NCI-H2029 treated with DMSO at 0.1 percent for 48 hours (cell line): ENCODE measurements at regions not wholly inside any gene's neighbourhood (a gene's known extent, or its start where the extent isn't known, plus 50 kb on each side); places are given as distances from the start of the nearest gene placed in this dataset.

ENCODE experiments used
- DNase-seq: peaks from one replicate; lab custom pipeline; 2025; lab: John Stamatoyannopoulos, UW

DNA sequence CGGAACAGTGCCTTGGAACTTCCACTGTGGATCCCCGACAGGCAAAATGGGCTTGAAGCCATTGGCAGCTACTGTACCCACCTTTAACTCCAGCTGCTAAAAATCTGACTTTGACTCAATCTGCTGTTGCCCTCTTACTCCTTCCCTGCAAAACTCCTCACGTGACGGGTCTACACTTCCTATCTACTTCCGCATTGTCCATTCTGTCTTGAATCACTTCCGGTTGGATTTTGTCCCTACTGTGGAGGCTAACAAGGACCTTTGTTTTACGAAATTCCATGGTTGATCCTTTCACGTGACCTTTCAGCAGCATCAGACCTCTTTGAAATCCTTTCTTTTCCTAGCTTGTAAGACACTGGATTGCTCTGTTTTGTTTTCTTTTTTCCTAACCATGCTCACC, 268.4 kb downstream of the PRDM2 start:
- DNase-seq = no peak

DNA sequence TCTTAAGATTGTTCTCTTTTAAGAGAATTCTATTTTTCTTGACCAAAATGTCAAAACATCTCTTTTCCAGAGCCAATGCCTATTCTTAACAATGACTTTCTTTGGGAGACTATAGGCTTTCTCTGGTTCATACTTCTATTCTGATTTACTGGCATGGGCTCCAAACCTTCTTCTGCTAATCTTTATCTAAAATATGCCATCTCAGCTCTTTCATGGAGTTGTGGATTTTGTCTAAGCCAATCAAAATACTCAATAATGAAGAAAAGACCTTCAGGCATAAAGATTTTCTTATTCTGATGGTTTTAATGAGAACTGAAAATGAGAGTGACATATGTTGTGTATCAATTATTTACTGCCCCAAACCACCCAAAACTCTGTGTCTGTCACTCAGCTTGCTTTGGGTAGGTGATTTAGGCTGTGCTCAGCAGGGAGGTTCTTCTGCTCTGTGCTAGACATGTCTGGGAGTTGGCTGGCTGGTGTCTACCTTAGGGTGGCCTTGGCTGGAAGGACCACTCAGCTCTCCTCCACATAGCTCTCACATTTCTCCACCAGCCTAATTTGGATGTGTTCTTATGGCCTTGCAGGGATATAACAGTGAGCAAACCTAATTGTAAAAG, 270.8 kb downstream of the PRDM2 start:
- no peak for DNase-seq

DNA sequence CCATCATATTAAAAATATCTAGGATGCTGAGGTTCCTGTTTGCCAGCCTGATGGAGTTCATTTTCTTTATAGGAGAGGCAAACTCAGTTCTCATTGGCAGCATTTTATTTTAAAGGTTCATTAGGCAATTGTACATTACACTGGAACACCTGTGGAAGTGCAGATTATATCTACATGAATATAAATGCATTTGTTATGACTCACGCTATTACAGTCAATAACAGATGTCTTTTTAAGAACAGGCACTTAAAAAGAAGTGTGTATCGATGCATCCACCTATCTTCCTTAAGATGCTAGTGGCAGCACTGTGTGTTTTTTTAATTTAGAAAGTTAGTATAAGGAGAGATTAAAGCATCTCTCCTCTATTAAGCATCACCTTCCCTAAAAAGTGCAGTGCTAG, 276.5 kb downstream of the PRDM2 start:
- no peak for DNase-seq

DNA sequence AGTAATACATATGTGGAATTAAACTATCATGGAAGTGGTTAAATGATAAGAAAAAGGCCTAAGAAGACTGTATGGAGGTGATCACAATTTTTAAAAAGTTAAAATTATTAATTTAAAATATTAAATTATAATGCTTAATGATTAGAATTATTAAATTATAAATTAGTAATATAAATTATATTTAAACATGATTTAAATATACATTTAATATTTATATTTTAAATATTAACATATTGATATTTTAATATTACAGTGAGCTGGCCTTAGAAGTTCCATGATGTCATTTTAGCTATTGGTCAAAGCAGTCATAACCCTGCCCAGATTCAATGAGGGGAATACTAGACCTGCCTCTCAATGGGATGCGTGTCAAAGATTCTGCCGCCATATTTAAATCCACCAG, 281.2 kb downstream of the PRDM2 start:
- no peak for DNase-seq

DNA sequence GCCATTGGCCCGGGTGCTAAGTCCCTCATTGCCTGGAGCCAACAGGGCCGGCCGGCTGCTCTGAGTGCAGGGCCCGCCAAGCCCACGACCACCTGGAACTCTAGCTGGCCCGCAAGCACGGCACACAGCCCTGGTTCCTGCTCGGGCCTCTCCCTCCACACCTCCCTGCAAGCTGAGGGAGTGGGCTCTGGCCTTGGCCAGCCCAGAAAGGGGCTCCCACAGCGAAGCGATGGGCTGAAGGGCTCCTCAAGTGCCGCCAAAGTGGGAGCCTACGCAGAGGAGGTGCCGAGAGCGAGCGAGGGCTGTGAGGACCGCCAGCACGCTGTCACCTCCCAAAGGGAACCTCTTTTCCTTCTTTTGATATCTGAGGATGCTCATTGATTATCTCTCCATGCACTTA, 283.4 kb downstream of the PRDM2 start:
- no peak for DNase-seq

DNA sequence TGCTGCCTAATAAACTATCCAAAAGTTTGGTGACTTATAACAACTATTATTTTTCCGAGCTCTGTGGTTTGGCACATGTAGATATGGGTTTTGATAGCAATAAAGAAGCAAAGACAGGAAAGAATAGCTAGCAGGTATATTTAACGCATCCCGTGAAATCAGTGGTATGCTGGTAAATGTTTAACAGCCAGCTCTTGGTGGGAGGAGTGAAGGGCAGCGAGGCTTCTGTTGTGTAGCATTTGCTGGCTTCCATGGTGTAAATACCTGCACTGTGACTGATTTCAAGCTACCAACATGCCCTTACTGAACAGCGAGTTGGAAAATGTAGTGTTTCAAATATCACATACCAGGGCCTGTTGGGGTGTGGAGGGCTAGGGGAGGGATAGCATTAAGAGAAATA, 291.0 kb downstream of the PRDM2 start:
- no peak for DNase-seq

DNA sequence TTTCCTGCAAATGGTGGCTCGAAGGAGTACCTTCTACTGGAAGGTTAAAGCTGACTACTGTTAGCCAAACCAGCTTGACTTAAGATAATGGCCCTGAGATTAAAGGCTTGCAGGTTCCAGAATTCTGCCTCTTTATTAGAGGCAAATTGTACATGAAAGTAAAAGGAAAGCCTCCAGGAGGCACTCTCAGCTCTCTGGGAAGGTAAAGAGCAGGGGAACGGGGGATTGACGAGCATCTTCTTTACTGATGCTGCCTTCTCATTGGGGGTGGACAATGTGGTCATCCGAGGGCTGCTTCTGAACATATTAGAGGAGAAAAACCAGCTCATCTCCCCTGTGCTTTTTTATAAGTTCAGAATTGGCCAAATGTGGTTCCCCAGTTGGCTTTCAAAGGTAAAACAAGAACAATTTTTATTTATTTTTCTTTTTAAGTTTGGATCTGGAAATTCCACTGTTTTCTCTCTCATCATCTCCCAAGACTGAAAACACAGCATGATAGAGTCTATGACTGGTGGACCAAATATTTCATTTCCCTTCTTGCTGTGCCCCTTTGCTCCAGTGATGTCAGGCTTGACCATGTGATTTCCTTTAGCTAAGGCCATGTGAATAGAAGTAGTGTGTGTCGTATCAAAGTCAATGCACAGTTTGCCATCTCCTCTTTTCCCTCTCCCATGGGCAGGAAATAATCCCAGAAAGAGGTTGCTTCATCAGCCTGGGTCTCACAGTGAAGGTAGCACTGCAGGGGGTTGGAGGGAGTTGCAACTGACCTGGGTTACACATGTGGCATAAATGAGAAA, 292.7 kb downstream of the PRDM2 start:
- no peak for DNase-seq

DNA sequence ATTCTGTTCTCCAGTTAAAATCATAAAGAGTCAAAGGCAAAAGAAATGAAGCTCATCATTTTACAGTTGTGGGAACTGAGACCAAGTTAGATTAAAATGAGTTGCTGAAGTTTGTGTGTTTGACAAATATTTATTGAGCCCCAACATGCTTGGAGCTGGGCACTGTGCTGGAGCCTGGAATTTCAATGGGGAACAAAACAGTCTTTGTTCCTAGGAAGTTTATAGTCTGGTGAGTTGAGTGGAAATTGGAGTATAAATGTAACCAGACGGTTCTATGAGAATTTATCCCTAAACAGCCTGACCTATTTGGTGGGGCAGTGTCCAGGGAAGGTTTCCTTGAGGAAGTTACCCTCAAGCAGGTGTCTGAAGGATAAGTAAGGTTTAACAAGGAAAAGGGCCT, 294.4 kb downstream of the PRDM2 start:
- DNase-seq = no peak

DNA sequence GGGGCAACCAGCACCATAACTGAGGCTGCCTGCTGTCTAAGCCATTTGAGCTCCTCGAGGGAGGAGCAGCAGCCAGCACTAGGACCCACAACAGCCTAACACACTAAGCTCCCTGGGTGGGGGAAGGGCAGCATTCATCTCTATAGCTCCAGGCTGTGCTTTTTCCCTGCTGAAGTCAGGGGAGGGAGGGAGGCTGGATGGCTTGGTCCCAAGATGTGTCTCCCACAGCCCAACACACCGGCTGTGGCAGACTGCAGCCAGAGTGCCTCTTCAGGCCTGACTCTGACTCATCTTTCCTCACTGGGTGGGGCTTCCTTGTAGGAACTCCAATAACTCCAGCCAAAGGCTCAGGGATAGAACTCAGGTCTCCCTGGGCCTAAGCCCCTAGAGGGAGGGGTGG, 296.3 kb downstream of the PRDM2 start:
- DNase-seq = no peak

DNA sequence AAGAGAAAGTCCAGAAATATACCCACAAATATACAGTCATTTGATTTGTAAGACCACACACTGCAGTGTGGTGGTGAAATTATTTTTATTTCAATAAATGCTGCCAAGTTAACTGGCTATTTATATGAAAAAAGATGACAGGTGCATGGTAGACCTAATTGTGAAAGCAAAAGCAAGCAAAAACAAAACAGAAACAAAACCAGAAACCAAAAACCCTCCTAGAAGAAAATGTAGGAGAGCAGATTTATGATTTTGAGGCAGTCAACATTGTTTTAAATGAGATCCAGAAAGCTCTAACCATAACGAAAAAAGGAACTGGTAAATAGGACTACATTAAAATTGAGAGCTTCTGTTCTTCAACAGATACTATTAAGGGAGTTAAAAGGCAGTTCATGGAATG, 303.6 kb downstream of the PRDM2 start:
- no peak for DNase-seq

DNA sequence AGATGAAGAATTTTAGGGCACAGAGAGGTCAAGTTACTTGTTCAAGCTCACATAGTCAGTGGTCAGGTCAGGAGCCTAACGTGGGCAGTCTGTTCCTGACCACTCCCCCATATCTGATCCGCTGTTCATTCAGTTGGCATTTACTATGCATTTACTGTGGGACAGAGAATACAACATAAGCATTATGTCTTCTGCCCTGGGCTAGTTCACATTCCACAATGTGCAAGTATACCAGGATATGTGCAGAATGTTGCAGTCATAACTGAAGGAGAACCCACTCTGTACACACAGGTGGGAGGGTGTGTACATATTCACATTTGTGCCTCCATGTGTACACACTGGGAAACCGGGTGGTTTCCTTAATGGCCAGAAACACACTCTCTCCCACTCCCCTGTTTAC, 309.6 kb downstream of the PRDM2 start:
- DNase-seq = no peak

DNA sequence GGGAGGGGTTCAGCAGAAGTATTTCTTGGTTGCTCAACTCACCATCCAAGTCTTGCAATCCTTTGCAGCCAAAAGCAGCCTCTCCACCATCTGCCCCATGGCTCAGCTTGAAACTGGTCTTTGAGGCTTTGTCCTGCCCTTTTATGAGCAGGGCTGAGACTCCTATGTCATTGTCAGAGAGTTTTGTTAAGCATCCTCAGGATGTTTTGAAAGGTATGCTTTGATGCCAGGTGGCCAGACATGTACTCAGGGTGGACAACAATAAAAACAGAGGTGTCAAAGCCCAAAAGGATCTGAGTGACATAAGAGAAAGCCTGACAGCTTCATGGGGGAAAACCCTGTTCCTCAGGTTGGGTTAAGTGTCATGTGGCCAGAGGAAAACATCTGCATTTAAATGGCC, 310.5 kb downstream of the PRDM2 start:
- DNase-seq = no peak

DNA sequence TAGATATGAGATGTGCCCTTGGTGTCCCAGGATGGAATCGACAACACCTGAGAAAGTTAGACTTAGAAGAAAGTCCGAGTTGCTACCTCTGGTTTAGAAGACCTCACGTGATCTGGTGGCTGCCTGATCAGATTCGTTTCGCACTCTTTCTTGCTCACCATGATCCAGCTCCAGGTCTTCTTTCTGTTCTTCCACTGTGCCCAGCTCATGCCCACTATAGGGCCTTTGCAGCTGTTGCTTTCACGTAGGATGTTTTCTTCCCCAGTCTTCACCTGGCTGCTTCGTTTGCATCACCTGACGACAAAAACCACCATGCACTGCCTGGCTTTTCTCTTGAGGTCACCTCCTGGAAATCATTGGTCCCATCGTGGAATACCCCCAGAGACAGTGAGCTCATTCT, 311.1 kb downstream of the PRDM2 start:
- no peak for DNase-seq

DNA sequence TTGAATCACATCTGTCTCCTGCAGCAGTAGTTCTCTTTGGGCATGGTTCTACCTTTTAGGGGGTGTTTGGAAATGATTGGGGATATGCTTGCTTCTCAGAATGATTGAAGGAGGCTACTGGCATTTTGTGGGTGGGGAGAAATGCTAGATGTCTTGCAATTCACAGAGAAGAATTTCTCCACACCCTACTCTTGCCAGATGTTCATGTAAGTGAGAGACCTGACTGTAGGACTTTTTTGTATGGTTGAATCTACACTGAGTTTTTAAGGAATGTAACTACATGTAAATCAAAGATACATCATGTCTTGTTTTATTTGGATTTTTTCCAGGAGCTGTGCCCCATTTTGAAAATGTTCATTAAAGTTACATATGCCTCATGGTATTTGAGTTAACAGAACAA, 311.9 kb downstream of the PRDM2 start:
- no peak for DNase-seq

DNA sequence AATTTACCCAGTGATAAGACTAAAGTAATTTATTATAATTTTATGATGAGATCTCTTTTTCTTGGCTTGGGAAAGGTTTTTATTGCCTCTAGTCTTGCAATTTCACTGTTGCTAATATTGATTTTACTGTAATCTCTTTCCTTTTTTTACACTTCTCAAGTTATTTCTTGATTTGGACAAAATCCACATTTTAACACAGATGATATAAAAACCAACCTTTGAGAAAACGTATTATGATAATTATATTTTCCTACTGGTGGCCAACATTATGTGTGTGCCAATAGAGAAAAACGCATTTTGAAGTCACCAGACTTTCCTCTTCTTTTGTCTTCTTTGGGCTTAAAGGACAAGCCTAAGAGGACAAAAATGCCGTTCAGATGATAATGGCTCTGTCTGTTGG, 314.9 kb downstream of the PRDM2 start:
- no peak for DNase-seq

DNA sequence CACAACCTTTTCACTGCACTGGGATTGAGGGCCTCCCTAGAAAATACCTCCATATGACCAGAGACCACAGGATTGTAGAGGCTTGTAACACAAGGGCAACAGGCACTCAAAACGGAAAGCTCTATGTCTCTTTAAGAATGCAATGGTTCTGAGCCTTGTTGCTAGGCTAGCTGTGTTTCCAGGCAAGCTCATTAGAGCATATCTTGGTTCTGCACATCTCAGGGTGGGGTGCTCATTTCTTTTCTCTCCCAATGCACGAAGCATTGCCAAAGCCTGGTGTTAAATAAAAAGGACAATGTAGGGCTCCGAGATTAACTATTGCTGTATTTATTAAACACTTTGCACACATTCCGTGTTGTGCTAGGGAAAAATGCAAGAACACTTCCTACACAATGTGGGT, 315.9 kb downstream of the PRDM2 start:
- DNase-seq = no peak

DNA sequence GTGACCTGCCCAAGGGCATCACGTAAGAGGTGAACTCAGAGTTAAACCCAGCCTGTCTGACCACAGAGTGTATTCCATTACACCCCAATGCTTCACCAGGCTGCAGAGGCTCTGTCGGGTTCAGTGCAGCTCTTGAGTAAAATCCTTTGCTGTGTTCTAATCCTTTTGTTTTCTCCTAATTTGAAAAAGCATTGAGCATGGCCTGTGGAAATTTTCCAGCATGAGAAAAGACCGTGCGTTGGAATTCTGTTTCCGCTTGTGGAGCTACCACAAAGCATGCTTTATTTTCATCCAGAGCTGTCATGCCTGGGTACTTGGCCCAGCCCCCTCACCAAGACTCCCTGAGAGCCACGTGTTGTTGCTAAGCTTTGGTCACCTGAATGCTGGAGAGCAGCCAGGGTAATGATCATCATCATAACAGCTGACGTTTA, 317.6 kb downstream of the PRDM2 start:
- DNase-seq = peak; percentile 26

DNA sequence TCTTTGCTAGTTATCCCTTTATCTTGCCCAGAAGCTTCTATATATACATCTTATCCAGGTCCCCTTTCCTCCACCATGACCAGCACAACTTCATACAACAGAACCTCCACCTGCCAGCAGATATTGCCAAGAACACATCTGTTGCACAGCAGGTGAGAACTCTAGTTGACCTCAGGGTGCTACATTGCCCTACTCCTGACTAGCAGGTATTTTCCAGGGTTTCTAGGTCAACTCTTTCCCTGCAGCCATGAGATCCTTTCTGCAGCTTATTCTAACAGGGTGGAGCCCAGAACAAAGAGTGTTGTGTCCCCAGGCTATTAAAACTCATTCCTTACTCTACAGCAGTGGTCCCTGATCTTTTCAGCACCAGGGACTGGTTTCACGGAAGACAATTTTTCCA, 319.5 kb downstream of the PRDM2 start:
- no peak for DNase-seq

DNA sequence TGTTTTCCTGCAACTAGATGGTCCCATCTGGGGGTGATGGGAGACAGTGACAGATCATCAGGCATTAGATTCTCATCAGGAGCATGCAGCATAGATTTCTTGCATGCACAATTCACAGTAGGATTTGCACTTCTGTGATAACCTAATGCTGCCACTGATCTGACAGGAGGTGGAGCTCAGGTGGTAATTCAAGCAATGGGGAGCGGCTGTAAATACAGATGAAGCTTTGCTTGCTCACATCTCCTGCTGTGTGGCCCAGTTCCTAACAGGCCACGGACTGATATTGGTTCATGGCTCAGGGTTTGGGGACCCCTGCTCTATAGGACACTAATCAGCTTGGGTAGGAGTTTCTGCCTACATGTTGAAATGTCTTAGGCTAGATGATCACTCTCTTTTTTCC, 320.0 kb downstream of the PRDM2 start:
- no peak for DNase-seq

DNA sequence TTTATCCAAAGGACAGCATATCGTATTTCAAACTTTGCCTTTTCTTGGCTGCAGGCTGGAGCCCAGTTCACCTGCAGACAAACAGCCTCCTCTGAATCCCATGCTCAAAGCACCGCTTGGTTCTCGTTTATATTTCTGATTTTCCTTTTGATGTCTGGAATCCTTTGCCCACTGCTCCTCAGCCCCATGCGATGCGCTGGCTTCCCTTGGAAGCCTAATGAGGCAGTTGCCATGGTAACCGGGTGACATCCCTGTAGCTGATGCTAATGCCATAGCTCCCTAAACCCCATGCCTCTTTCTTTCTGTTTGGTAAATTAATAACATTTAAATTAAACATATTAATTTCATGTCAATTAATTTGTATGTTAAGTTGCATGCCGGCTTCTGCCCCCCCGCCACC, 327.1 kb downstream of the PRDM2 start:
- no peak for DNase-seq

DNA sequence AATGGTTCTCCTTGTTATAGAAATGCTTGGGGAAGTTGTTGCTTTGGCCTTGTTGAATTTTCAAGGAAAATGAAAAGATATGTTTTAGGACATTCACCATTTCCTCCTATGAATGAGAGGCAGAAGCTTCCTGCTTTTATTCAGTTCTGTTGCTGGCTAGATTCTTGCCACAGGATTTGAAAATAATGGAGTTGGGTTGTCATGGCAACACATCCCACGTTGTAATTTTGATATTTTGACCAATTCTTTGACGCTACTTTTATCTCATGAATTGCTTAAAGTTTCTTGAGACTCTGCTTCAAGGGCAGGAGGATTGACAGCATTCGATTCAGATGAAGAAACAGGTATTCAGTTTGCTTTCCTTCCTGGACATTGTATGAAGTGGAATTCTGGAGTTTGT, 331.5 kb downstream of the PRDM2 start:
- no peak for DNase-seq

DNA sequence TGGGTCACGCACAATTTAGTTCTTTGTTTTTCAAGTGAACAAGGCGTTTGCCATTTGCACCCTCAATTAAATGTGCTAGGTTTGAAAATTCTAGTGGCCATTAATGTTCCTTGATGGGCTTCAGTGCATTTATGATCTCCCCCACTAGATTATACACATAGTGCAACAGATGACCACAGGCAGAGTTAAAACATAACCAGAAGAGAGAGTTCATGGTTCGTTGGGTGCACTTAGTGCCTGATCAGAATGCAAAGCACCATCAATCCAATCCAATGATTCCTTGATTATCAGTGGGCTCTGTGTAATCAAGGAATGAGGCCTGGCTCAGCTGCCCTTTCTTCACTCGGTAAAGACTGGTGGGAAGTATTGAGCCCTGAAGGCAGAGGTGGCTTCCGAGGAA, 334.5 kb downstream of the PRDM2 start:
- DNase-seq = no peak

DNA sequence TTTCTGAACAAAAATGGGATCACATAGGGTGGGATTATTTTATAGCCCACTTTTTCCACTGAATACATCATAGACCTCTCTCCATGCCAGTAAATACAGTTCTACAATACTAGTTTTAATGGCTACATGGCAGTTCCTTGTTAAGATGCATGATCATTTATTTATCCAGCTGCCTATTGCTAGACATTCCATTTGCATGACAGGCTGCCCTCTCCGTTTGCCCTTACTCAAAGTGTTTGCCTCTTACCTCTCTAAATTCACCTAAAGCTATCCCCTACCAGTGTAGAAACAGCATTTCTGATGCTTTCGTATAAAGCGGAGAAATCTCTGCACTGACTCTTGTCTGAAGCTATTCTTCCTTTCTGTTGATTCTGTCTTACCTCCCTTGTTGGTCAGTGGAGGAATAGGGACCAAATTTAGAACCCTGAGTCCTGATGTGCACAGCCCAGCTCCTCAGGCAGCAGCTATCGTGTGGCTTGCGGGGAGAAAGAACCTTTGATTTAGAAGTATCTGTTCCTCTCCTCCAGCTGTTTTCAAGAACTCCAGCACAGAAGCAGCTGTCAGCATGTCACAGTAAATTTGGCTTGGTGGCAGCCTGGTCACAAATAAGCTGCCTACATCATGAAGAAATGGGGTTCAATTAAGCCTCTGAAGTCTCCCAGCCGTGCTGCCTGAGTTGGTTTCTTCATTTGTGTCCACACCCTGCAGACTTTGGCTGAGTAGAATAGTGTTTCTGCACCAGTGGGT, 337.3 kb downstream of the PRDM2 start:
- DNase-seq = peak; percentile 1
